GM20000 (cell line): ENCODE measurements at regions not wholly inside any gene's neighbourhood (a gene's known extent, or its start where the extent isn't known, plus 50 kb on each side); places are given as distances from the start of the nearest gene placed in this dataset.
"Not testable (repeated sequence)": the region's sequence is repeated elsewhere in the genome, so short reads cannot be mapped to it uniquely, and the experiment has no call there.

ENCODE experiments used
- DNase-seq: peaks from one replicate; pipeline ENCODE4 v3.0.0; 2012; ENCODE audit warnings: low spot score
- TF ChIP-seq, protein P1 (sequence below): IDR thresholded peaks from 2 replicates; pipeline ENCODE4 v1.5.1; 2012; ENCODE audit warnings: mild to moderate bottlenecking, control low read depth; ENCODE audit errors: extremely low read depth, missing control alignments

- DNase-seq: no peak
- TF ChIP-seq, protein P1, sequence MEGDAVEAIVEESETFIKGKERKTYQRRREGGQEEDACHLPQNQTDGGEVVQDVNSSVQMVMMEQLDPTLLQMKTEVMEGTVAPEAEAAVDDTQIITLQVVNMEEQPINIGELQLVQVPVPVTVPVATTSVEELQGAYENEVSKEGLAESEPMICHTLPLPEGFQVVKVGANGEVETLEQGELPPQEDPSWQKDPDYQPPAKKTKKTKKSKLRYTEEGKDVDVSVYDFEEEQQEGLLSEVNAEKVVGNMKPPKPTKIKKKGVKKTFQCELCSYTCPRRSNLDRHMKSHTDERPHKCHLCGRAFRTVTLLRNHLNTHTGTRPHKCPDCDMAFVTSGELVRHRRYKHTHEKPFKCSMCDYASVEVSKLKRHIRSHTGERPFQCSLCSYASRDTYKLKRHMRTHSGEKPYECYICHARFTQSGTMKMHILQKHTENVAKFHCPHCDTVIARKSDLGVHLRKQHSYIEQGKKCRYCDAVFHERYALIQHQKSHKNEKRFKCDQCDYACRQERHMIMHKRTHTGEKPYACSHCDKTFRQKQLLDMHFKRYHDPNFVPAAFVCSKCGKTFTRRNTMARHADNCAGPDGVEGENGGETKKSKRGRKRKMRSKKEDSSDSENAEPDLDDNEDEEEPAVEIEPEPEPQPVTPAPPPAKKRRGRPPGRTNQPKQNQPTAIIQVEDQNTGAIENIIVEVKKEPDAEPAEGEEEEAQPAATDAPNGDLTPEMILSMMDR: no peak
Measured at GRCh38 chr13:83121896-83122295, 760.4 kb downstream of the SLITRK1 start.

GRCh38 chr13:83117046-83117445, 765.2 kb downstream of the SLITRK1 start:
- TF ChIP-seq, protein P1: no peak
- DNase-seq: no peak

GRCh38 chr13:83101574-83102247, 780.6 kb downstream of the SLITRK1 start:
- DNase-seq: not testable (repeated sequence)

DNA sequence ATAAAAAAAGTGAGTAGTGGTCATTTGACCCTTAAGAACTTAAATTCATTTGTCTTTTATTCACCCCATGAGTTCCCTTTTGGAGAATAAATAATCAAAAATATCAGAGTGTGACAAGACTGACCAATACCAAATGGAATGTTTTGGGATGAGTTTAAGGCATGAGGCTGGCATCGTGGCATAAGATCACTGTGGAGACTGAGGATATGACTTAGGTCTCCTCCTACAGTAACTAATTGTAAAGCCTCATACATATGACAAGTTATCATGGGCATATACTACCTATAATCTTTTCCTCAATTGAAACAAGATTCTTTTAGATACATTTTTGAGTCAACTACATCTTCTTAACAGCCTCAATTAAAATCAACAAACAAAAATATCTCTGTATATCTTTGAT, 782.0 kb downstream of the SLITRK1 start:
- DNase-seq: no peak
- TF ChIP-seq, protein P1: no peak

GRCh38 chr13:83088858-83089257, 793.4 kb downstream of the SLITRK1 start:
- TF ChIP-seq, protein P1: no peak
- no peak for DNase-seq

DNA sequence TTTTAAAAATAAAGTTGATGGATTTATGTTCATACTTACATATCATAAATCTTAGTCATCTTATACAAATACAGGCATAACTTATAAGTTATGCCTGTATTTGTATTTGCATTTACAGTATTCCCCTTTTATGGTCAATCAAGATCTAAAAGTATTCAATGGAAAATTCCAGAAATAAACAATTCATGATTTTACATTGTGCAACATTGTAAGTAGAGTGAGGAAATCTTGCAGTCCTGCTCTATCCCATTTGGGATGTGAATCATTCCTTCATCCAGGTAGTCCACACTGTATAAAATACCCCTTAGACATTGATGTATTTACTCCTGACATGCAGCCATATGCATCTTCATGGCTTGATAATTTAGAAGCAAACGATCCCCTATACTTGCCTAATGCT, 795.3 kb downstream of the SLITRK1 start:
- TF ChIP-seq, protein P1: no peak
- DNase-seq: no peak

DNA sequence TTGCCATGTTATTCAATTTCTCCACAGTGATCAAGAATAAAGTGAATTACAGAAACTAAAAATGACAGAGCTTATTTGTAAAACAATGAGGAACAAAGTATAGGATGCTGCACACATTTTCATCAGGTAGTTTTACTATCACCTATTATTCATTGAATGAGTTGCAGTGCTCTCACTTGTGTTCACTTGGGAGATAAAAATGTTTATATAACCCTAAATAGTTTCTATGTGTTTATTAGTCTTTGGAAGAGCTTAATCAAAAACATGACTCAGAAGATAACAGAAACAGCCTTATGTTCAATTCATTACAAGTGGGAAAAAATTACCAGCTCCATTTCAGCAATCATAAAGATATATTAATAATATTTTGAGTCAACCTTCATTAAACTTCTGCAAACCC, 796.2 kb downstream of the SLITRK1 start:
- TF ChIP-seq, protein P1: no peak
- no peak for DNase-seq
